ENCODE measurements at regions not wholly inside any gene's neighbourhood (a gene's known extent, or its start where the extent isn't known, plus 50 kb on each side); places are given as distances from the start of the nearest gene placed in this dataset.

GRCh38 chr14:38669027-38669426 is 413.1 kb upstream of the CLEC14A start:
- H3K9me3 Mint-ChIP-seq = no peaks in the 10 kb centered on the region
- H3K4me1 Mint-ChIP-seq = no peaks in the 10 kb centered on the region
- H3K4me3 Mint-ChIP-seq = no peak overlapping the region
- peaks cover 12% of the 10 kb centered on the region for H3K27me3 Mint-ChIP-seq (ENCODE audit: low read depth)
- no peak overlapping the region for H3K27ac Mint-ChIP-seq
- CTCF ChIA-PET = no interaction called here
- no peaks in the 10 kb centered on the region for H3K36me3 Mint-ChIP-seq
- ATAC-seq (no peak), DNase-seq (ENCODE audit: low spot score) (no peak)
- POLR2A ChIA-PET = no interaction called here
- TF ChIP-seq CREM (CRISPR knock-in tag; IDR thresholded peaks at IDR 0.05) (no peak), NFATC4 (CRISPR knock-in tag; IDR thresholded peaks at IDR 0.05) (no peak), ZNF121 (CRISPR knock-in tag; IDR thresholded peaks at IDR 0.05) (no peak), FOXK1 (CRISPR knock-in tag; IDR thresholded peaks at IDR 0.05) (no peak), FOXP4 (CRISPR knock-in tag; IDR thresholded peaks at IDR 0.05) (no peak), SMAD4 (CRISPR knock-in tag; IDR thresholded peaks at IDR 0.05) (no peak), SMAD3 (CRISPR knock-in tag; IDR thresholded peaks at IDR 0.05; ENCODE audit: borderline replicate concordance) (no peak), ATF1 (CRISPR knock-in tag; IDR thresholded peaks at IDR 0.05) (no peak), ZNF317 (CRISPR knock-in tag; IDR thresholded peaks at IDR 0.05; ENCODE audit: borderline replicate concordance, low read depth) (no peak), ZMAT4 (CRISPR knock-in tag; IDR thresholded peaks at IDR 0.05) (no peak), PREB (CRISPR knock-in tag; IDR thresholded peaks at IDR 0.05; ENCODE audit: borderline replicate concordance) (no peak), SP1 (CRISPR knock-in tag; conservative IDR thresholded peaks at IDR 0.05) (no peak), ARID4B (CRISPR knock-in tag; IDR thresholded peaks at IDR 0.05; ENCODE audit: borderline replicate concordance) (no peak), ZNF232 (CRISPR knock-in tag; IDR thresholded peaks at IDR 0.05) (no peak), TEAD4 (CRISPR knock-in tag; IDR thresholded peaks at IDR 0.05) (no peak), IRF1 (CRISPR knock-in tag; IDR thresholded peaks at IDR 0.05) (no peak)
- TF ChIP-seq, protein P1, sequence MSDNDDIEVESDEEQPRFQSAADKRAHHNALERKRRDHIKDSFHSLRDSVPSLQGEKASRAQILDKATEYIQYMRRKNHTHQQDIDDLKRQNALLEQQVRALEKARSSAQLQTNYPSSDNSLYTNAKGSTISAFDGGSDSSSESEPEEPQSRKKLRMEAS (CRISPR knock-in tag; IDR thresholded peaks at IDR 0.05) = no peak
- TF ChIP-seq, protein P2, sequence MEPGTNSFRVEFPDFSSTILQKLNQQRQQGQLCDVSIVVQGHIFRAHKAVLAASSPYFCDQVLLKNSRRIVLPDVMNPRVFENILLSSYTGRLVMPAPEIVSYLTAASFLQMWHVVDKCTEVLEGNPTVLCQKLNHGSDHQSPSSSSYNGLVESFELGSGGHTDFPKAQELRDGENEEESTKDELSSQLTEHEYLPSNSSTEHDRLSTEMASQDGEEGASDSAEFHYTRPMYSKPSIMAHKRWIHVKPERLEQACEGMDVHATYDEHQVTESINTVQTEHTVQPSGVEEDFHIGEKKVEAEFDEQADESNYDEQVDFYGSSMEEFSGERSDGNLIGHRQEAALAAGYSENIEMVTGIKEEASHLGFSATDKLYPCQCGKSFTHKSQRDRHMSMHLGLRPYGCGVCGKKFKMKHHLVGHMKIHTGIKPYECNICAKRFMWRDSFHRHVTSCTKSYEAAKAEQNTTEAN (CRISPR knock-in tag; IDR thresholded peaks at IDR 0.05) = no peak
- TF ChIP-seq, protein P3, sequence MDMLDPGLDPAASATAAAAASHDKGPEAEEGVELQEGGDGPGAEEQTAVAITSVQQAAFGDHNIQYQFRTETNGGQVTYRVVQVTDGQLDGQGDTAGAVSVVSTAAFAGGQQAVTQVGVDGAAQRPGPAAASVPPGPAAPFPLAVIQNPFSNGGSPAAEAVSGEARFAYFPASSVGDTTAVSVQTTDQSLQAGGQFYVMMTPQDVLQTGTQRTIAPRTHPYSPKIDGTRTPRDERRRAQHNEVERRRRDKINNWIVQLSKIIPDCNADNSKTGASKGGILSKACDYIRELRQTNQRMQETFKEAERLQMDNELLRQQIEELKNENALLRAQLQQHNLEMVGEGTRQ (CRISPR knock-in tag; IDR thresholded peaks at IDR 0.05) = no peak
- TF ChIP-seq, protein P4, sequence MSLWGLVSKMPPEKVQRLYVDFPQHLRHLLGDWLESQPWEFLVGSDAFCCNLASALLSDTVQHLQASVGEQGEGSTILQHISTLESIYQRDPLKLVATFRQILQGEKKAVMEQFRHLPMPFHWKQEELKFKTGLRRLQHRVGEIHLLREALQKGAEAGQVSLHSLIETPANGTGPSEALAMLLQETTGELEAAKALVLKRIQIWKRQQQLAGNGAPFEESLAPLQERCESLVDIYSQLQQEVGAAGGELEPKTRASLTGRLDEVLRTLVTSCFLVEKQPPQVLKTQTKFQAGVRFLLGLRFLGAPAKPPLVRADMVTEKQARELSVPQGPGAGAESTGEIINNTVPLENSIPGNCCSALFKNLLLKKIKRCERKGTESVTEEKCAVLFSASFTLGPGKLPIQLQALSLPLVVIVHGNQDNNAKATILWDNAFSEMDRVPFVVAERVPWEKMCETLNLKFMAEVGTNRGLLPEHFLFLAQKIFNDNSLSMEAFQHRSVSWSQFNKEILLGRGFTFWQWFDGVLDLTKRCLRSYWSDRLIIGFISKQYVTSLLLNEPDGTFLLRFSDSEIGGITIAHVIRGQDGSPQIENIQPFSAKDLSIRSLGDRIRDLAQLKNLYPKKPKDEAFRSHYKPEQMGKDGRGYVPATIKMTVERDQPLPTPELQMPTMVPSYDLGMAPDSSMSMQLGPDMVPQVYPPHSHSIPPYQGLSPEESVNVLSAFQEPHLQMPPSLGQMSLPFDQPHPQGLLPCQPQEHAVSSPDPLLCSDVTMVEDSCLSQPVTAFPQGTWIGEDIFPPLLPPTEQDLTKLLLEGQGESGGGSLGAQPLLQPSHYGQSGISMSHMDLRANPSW (CRISPR knock-in tag; conservative IDR thresholded peaks at IDR 0.05; ENCODE audit: low read depth) = no peak

Data from WTC11 (cell line).